ENCODE measurements at regions not wholly inside any gene's neighbourhood (a gene's known extent, or its start where the extent isn't known, plus 50 kb on each side); places are given as distances from the start of the nearest gene placed in this dataset.
A peak's percentile ranks its signal among the peaks of the same experiment; 100 is the strongest.

DNA sequence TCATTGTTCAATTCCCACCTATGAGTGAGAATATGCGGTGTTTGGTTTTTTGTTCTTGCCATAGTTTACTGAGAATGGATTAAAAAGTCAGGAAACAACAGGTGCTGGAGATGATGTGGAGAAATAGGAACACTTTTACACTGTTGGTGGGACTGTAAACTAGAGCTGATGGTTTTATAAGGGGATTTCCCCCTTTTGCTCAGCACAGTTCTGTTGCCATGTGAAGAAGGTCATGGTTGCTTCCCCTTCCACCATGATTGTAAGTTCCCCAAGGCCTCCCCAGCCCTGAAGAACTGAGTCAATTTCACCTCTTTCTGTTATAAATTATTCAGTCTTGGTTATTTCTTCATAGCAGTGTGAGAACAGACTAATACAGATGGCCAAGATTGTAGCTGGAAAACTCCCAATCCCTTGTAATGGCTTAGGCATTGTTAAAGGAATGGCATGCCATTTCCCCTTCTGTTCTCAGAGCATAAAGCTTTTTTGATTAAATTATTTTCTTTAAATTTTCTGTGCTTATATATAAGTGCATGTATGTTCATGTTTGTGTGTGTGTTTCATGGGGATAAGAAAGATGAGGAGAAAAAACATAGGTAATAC lies 144.8 kb downstream of the BACH1 start:
- DNase-seq = no peak

DNA sequence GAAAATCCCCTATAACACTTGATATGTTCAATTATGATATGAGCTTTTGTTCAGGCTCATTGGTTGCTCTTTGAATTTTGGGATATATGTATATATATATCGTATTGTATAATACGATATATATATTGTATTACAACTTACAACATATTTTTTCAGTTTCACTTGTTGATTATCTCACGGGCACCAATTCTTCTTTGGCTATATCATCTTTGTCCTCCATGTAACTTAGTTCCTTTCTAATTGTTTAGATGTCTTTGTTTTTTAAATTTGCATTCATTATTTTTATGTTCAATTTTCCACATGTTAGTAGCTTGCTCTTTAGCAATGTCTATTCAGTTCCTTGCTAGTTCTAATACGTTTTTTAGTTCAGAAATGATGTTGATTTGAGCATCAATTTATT lies 150.0 kb downstream of the BACH1 start:
- DNase-seq = no peak

DNA sequence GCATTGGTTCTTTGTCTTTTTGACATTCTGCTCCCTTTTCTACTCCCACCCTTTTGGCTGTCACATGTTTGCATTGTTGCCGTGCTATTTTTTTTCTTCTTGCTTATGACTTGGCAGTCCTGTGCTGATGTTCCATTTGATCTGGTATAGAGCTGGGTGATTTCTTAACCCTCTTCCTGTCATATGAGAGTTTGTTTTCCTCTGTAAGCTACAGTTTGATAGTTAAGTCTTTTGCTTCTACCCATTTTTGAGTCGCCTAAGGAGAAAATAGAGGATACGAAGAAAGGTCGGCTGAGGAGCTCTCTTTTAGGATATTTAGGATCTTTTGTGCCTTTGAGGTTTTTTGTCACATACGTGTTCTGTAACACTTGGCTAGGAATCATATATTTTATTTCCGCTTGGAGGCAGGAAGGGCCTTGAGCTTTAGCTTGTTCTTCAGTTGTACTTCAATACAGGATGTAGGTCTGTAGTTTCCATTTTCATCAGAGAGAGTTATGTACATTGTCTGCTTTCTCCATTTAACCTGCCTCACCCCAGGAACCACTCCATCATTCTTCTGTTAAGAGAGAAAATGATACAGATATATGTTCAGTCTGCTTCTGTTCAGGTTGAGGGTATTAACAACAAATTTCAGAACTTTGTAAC lies 150.7 kb downstream of the BACH1 start:
- DNase-seq = no peak

DNA sequence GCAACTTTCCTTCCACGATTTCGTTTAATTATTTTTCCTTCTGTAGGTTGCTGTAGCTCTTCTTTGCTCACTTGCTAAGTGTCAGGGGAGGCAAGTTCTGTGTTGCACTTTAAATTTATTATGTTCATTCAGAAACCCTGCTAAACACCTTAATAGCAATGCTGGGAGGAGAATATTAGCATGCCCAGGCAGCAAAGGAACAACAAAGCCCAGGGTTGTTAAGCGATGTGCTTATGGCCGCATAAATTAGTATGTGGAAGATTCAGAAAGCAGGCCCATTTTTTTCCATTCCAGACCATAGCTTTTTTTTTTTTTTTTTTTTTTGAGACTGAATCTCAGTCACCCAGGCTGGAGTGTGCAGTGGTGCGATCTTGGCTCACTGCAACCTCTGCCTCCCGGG lies 151.3 kb downstream of the BACH1 start:
- no peak for DNase-seq

DNA sequence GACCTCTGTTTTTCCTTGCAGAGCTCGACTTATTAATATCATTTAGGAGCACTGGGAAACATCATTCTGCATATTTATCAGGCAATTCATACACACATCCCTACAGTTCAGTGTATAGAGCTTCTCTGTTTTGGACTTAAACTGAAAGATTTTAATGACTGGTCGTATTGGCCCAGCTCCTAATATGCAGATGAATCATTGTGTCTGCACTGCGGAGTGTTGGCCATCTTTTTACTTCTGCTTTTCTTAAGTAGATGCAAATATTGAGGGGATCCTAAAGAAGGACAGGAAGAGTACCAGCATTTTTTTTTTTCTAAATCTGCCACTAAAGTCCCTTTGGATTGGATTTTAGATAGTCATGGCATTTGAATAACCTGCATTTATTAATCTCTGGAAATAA lies 154.8 kb downstream of the BACH1 start:
- DNase-seq = no peak

DNA sequence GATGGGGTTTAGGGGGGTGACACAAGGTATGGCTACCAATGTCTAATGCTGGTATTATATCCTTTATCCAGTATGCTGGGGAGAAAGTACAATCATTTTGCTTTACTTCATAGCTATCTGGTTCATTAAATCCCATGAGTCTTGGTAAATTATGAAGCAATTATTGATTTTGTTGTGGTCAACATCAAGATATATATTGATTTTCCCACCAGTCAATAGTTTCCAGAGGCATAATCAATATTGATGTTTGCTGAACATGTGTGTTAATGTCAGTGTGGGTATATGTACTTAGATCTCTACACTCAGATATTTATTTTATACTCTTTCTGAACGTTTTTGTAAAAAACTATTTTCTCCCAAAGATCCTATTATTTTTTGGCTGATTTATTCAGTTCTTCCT lies 155.5 kb downstream of the BACH1 start:
- no peak for DNase-seq

DNA sequence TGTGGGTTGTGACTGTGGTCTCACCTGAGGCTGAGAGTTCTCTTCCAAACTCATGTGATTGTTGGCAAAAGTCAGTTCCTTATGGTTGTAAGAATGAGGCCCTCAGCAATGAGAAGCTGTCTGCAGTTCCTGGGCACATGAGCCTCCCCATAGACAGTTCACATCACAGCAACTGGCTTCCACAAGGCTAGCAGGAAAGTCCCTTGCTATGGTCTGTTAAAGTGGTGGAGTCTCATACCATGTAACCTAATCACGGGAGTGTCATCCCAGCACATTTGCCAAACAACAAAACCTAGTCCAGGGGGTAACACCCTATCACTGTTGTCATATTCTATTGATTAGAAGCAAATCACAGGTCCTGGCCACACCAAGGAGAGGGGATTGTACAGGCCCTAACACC lies 163.8 kb downstream of the BACH1 start:
- no peak for DNase-seq

DNA sequence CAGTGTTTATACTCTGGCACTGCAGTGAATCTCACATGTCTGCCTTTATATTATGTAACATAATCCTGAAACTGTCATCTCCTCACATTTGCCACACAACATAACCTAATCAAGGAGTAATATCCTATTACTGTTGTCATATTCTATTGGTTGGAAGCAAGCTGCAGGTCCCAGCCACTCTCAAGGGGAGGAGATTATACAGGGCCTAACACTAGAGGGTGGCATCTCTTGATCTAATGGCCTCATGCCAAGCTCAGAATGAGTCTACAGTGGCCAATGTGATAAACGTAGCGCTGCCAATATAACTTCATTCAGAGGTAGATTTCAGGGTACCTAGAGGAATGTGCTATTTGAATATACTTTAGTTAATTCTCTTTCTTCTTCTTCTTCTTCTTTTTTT lies 166.8 kb downstream of the BACH1 start:
- DNase-seq = no peak

DNA sequence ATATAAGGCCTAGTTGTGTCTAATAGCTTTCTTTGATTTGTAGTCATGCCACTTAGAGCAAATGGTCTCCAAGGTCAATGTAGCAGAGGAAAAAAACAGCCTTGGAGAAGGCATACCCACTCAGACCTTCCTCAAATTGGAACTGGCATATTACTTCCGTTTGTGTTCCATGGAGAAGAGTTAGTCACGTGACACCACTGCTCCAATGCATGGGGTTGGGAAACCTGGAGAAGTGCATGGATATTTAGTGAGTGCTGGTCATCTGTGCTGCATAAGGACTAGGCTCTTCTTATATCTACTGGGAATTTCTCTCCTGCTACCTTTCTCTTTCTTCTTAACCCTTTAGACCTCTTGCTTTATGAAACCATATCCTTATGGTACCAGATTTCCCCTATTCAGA lies 167.8 kb downstream of the BACH1 start:
- no peak for DNase-seq

DNA sequence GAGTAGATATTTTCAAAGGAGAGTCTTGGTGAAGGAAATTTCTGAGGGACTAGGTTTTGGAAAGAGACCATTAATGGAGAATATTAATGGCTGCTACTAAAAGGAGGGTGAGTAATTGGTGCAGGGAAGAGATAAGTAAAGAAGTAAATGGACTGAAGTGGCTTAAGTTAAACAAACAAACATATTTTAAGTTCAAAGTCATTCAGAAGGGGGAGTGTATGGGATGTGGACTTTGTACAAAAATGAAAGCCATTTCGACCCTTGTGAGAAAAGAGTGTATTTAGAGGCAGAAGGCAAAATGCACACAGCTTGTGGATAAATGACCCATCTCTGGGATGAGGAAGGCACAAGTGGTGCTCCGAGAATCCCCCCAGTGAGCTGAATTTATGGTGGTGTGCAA lies 171.7 kb downstream of the BACH1 start:
- no peak for DNase-seq

DNA sequence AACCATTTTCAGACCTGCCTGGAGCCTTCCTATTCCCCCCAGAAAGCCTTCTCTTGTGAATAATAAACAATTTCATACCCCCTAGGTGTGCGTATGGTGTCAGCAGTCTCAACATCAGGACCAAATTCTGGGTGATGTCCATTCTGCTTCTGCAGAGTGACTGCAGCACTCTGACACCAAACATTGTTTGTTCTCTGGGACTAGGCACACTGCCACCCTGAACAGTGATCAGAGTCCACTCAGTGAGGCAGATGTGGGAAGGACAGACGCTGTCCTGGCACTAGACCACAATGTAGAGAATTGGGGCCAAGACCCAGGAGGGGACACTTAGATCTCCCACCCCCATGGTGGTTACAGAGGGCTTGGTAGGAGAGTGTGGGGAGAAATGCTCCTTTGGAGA lies 175.1 kb downstream of the BACH1 start:
- no peak for DNase-seq

DNA sequence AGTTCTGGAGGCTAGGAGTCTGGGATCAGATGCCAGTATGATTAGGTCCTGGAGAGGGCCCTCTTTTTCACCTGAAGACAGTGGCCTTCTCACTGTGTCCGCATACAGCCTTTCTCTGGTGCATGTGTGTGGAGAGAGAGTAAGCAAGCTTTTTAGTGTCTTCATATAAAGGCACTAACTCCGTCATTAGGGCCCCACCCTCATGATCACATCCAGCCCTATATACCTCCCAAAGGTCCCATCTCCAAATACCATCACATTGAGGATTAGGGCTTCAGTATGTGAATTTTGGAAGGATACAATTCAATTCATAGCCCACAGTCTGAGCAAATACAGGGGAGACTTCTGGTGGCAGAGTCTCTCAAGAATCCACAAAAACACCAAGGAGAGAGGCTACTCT lies 176.6 kb downstream of the BACH1 start:
- no peak for DNase-seq

DNA sequence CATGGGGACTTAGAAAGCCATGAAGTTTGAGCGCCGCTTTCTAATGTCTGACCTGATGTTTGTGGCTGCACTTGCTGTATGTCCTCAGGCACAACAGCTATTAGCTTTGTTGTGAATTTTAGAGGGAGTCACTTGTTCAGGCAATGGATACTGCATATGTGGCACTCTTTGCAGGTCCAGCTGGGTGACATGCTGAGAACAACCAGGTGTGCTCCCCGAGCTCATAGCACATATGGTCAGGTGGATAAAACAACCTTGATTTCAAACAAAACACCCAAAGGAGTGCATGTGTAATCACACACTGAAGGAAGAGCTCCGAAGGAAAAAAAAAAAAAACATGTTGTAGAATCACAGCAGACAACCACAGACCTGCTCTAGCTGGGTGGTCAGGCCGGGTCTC lies 178.6 kb downstream of the BACH1 start:
- no peak for DNase-seq

DNA sequence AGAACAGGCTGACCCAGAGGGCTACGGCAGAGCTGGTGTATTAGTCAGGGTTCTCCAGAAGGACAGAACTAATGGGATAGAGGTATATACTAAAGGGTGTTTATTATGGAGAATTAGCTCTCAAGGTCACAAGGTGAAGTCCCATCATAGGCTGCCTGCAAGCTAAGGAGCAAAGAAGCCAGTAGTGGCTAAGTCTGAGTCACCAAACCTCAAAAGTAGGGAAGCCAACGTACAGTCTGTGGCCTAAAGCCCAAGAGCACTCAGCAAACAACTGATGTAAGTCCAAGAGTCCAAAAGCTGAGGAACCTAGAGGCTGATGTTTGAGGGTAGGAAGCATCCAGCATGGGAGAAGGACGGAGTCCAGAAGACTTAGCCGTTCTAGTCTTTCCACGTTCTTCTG lies 179.2 kb downstream of the BACH1 start:
- DNase-seq = no peak

DNA sequence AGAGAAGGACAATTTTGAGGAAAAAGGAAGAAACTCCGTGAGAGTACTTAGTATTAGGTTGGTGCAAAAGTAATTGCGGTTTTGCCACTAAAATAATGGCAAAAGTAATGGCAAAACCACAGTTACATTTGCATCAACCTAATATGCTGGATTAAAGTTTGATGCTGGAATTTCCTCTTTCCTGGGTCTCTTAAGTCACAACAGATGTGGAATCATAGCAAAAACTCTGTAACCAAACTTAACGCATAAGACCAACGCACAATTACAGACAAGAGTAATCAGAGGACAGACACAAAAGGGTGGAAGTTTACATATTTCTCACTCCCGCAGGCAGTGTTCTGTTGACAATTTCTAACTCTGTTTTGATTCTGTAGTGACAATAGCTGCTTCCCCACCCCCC lies 182.4 kb downstream of the BACH1 start:
- no peak for DNase-seq

DNA sequence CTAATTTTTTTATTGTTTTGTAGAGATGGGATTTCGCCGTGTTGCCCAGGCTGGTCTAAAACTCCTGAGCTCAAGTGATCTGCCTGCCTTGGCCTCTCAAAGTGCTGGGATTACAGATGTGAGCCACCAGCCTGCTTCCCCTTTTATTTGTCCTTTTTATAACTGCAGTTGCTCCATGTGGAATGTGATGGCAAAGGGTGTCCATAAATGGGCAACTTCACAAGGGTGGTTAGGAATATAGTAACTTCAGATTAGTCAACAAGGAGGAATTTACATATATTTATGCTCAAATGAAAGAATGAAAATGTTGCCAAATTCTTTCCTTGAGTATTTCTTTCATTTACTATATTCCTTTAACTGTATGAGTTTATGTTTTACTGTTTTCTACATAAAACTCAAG lies 182.9 kb downstream of the BACH1 start:
- no peak for DNase-seq

DNA sequence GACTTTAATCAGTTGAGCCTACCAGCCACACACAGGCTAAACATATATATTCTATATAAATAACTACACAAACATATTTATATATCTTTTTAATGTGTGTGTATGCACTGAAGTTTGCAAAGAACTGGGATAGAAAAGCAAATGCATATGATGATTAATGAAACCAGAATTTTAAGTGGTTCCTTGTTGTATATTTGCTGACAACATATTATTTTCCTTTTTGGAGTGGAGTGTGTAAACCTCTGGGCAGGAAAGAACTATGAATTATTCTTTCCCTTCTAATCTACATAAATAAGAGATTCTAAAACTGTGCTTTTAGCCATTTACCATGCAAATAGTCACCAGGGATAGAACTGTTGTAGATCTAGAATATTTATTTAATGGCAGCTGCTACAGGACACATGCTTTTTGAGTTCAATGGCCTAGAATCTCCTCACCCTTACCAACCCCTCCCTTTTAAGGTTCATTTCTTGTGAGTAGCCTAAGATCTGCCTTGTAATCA lies 187.6 kb downstream of the BACH1 start:
- peak in 1 of 2 donors; percentile 2 for DNase-seq

All from hippocampal formation (tissue), 2 donors.